SKM-1 treated with dmso at 0.1 percent for 144 hours (cell line): ENCODE measurements at regions not wholly inside any gene's neighbourhood (a gene's known extent, or its start where the extent isn't known, plus 50 kb on each side); places are given as distances from the start of the nearest gene placed in this dataset.
A peak's percentile ranks its signal among the peaks of the same experiment; 100 is the strongest.

Source experiments
- DNase-seq: peaks from one replicate; lab custom pipeline; 2025; ENCODE audit not compliant: unreplicated experiment; lab: John Stamatoyannopoulos, UW

GRCh38 chr9:134967547-134967930 lies 49.8 kb upstream of the FCN1 start:
- no peak for DNase-seq

DNA sequence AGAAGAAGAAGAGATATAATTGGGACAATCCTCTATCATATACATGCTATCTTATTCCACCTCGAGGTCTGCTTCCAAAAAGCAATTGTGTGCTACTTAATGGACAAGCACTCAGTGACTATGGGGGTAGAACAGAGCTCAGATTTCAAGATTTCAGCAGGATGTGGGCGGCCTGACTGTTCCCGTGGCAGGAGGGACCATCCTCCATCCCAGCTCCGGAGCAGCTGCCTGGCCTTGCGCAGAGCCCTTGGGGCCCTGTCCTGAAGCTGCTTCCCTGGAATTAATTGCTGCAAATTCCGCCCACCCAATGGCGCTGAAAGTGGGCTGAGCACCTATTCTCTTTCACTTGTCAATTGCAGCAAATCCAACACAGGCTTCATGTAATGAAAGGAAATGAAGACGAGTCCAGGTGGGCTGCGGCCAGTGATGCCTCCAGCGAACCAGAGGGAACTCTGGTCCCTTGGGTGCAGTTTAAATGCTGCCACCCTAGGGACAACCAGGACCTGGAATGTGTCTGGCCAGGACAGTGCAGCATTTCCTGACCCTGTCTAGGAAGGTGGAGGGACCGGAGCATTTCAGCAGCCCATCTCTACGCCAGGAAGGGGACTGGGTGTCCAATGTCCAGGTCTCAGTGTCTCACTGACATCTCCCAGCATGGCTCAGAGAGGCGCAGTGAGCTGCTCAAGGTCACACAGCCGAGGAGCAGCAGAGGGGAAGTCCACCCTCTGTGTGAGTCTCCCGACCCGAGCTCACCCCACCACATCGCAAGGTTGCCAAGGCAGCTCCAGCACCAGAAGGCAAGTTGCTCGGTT lies 50.5 kb upstream of the FCN1 start:
- DNase-seq, result no peak

DNA sequence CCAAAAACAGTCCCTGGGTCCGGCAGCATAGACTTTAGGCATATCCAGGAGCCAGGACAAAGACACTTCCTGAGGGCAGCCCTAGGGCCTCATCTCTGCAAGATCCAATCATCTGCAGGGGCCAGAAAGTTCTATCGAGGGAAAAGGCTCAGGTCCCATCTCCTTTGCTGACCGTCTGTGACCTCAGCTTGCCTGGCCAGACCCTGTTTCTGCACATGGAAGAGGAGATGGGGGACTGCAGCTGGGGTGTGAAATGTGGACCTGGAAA lies 51.0 kb upstream of the FCN1 start:
- DNase-seq, result no peak

- DNase-seq, result no peak
Observed at GRCh38 chr9:134969156-134970045, 51.7 kb upstream of the FCN1 start.

DNA sequence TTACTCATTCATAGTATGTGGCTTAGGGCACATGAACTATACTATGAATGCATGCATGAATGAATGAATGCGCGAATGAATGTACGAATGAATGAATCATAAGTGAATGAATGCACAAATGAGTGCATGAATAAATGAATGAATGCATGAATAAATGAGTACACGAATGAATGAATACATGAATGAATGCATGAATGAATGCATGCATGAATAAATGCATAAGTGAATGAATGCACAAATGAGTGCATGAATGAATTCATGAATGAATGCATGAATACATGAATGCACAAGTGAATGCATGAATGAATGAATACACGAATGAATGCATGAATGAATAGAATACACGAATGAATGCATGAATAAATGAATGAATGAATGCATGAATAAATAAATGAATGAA lies 52.5 kb upstream of the FCN1 start:
- DNase-seq, result no peak

DNA sequence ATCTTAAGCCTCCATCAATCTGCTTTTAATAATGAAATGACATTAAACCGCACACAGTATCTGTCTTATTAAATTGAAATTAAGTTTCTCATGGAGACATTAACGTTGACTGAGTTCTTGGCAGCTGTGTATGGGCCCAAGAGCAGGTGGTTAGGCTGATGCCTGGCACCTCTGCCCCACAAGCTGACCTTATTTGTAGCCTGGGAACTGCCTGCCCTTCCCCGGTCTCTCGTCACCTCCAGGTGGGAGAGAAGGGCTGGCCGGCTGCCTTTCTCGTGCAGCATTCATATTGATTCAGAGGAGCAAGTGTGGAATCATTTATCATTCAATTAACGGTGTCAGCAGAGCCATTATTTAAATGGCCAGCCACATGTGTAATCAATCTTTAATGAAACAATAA lies 53.0 kb upstream of the FCN1 start:
- DNase-seq, result no peak

DNA sequence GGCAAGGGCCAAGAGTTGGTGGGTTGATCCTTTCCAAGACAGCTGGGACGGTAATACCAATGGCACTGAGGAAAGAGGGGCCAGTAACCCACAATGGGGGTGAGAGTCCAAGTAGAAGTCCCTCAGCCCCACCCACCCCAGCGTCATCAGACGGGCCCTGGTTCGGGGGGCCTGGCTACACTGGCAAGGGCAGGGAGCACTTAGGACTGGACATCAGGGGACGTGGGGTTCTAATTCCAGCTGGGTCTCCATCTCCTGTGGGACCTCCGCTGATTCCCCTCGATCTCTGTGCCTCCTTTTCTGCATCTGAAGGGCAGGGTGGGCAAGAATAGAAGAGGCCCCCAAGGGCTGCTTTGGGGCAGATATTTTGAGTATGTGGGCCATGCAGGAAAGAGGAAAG lies 53.5 kb upstream of the FCN1 start:
- DNase-seq, result no peak

DNA sequence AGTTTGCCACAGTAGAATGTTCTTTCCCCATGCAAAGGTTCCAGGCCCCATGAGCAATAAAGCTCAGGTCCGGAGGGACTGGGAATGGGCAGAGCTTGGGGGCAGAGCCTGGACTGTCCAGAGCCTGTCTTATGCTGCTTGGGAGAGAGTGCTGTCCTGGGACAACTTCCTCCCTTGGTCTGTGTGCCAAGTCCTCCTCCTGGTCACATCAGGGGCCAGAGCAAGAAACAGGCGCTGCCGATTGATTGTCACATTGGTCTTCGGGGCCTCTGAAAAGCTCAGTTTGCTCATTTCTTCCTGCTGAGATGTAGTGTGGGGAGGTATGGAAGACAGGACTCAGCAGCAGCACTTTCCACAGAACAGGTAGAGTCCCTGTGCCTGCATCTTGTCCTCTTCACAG lies 54.0 kb upstream of the FCN1 start:
- DNase-seq, result no peak

DNA sequence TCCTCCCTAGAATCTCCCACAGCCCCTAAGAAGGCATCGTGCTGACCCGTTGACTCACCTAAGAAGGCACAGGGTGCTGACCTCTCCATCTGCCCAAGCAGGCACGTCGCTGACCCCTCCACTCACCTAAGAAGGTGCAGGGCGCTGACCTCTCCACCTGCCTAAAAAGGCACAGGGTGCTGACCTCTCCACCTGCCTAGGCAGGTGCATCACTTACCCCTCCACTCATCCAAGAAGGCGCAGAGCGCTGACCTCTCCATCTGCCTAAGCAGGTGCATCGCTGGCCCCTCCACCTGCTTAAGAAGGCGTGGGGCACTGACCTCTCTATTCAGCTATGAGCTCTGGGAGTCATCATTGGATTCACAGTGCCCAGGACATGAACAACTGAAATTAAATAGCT lies 54.4 kb upstream of the FCN1 start:
- no peak for DNase-seq

- no peak for DNase-seq
Observed at GRCh38 chr9:134975253-134975652, 57.5 kb upstream of the FCN1 start.

GRCh38 chr9:134976403-134976802 lies 58.7 kb upstream of the FCN1 start:
- DNase-seq, result no peak

DNA sequence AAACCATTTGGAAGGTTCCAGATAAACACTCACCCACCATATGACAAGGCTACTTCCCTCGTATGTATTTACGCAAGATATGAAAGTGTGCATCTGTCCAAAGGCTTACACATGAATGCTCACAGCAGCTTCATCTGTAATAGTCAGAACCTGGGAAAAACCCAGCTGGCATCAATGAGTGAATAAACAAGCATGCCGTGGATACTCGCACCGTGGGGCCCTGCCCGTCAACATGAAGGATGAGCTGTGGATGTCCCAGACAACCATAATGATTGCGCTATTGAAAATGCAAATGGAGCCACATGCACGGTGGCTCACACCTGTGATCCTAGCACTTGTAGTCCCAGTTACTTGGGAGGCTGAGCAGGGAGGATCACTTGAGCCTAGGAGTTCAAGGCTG lies 60.6 kb upstream of the FCN1 start:
- DNase-seq, result no peak

- DNase-seq, result no peak
Observed at GRCh38 chr9:134980516-134980915, 62.8 kb upstream of the FCN1 start.

GRCh38 chr9:134980991-134981390 lies 63.3 kb upstream of the FCN1 start:
- no peak for DNase-seq

DNA sequence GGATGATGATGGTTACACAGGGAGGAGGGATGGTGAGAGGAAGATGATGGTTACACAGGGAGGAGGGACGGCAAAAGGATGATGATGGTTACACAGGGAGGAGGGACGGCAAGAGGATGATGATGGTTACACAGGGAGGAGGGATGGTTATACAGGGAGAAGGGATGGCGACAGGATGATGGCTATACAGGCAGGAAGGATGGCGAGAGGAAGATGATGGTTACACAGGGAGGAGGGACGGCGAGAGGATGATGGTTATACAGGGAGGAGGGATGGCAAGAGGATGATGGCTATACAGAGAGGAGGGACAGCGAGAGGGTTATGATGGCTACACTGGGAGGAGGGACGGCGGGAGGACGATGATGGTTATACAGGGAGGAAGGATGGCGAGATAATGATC lies 64.1 kb upstream of the FCN1 start:
- no peak for DNase-seq

DNA sequence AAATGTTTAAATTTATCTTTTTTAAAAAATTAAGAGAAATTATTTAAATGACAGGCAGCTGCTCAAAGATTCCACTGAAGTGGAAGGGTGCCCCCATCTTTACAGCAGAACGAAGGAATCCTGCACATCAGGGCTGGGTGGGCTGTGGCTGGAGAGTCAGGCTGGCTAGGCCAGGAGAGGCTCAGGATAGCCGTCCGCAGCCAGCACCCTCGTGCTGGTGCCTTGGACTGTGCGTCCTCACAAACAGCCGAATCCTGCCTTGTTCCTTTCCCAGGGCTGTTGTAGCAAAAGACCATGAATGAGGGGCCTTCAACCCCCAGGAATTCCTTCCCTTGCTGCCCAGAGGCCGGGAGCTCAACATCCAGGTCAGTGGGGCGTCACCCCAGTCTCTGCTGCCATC lies 64.6 kb upstream of the FCN1 start:
- DNase-seq, result no peak

DNA sequence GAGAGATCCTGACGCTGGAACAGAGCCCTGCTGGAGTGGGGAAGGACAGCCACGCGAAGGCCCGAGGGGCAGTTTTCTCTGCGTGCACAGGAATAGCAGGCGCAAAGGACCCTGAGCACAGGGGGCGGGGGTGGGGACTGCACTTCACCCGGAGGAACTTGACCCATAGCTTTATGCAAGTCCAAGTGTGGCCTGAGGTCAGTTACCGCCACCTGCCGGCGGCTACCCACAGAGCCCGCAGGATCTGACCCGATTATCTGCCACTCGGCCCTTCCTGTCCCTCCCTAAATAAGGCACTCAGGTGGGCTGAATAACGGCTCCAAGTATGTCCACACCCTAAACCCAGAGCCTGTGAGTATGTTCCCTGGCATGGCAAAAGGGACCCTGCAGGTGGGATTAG lies 65.4 kb upstream of the FCN1 start:
- peak; percentile 36 for DNase-seq

GRCh38 chr9:134983506-134984371 lies 66.0 kb upstream of the FCN1 start:
- DNase-seq, result no peak

DNA sequence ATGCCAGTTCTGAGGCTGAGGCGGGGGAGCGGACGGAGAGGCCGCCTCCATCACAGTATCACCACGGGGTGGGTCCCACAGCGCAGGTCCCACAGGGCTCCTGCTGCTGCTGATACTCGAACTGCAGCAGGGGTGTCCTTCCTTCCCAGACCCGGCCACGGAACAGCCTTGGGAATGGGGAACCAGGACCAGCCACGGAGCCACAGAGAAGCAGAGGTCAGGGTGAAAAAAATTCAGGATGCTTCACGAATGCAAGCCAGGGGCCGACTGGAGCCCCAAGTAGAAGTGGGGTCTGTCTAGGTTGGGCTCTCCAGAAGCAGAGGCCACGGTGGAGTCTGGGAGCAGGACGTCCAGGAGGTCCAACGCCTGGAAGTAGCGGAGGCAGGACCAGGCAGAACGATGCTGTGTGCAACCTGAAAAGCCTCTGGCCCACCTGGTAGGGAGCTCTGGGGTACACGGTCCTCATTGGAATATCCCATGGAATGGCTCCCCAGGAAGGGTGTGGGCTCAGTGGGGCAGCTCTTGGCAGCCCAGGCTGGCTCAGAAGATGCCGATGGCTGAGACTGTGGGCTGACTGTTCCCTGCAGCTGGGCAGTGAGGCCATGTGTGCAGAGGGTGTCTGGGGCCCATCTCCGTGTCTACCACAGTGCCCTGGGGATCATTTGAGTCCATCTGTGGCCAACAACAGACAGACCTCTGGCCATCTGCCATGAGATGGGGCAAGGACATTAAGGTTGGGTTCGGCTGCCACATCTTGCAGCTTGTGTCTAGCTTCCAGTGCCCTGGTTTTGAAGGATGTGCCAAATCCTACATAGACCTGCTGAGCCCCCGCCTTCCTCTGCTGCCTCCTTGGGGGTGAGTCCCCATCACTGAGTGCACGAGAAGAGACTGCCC lies 66.9 kb upstream of the FCN1 start:
- DNase-seq, result no peak

DNA sequence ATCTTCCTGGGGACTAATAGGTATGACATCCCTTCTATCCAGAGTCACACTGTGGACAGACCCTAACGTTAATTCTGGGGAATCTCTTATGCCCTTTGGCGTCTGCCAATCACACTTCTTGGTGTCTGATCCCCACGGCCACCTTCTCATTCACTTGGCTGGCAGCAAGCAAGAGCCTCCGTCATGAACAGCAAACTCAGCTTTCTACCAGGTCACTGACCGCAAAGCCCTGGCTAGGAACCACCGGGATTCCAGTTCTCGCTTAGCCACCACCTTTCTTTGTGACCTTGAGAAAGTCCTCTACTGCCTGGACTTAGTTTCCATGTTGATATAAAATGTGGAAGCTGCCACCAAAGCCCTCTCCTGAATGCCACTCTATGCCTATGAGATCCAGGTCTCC lies 67.7 kb upstream of the FCN1 start:
- no peak for DNase-seq

GRCh38 chr9:134986957-134987356 lies 69.2 kb upstream of the FCN1 start:
- no peak for DNase-seq
